ENCODE measurements at regions not wholly inside any gene's neighbourhood (a gene's known extent, or its start where the extent isn't known, plus 50 kb on each side); places are given as distances from the start of the nearest gene placed in this dataset.

DNA sequence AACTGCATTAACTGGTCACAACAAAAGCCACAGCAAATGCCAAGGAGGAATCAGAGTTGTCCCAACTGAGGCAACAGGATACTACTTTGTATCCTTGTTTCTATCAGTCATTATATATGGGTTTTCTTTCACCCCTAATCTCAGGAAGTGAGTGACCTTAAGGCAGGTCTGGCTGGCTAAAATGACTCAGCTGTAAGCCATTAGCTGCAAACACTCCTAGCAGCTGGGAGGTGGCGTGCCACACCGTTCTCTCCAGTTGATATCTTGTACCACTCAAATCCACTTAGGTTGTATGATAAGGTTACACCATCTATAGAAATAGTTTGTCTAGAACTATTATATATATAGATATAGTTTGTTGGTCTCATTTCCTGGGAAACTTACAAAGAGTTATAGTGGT, 171.1 kb upstream of the MC4R start:
- H3K4me3 ChIP-seq (replicated peaks in 1 of 3), result no peak overlapping the region
- H3K27ac ChIP-seq, result no peak overlapping the region
- TF ChIP-seq POLR2A (IDR thresholded peaks at IDR 0.05), result no peak
- 89 to 100% methylated on average over 2 of the region's 2 CpGs for WGBS, 2 donors
- no peaks in the 10 kb centered on the region for H3K27me3 ChIP-seq
- no peaks in the 10 kb centered on the region for H3K9me3 ChIP-seq
- intact Hi-C loops (cut with DNase I), result no loop called here
- H3K36me3 ChIP-seq, result no peaks in the 10 kb centered on the region
- no peaks in the 10 kb centered on the region for H3K4me1 ChIP-seq
- DNase-seq, result no peak

DNA sequence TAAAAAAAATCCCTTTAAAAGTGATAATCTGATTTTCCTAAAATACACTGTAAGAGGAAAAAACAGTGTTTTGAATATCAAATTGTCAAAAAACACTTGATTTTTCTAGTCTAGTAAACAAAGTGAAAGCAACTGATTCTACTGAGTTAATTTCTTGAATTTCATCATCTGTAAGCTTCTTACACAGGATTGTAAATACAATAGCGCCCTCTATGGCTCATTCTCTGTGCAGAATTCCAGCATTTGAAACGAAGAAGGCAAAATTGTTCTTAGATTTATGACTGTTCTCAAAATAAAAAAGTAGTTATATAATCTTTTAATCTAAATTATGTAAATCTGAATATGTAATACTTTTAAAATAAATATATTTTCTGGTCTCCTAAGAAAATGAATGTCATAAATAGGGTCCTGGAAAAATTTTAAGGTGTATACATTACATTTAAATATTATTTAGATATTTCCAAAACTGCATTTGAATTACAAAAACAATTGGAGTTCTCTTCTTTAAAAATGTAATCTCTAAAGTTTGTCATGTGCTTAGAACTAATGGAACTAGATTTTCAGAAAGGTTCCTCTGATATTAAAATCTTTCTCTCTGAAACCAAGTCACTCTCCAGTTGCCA, 176.9 kb upstream of the MC4R start:
- H3K27ac ChIP-seq, result no peak overlapping the region
- peak in 1 of 2 donors; percentile 13 for DNase-seq
- TF ChIP-seq, protein P1, sequence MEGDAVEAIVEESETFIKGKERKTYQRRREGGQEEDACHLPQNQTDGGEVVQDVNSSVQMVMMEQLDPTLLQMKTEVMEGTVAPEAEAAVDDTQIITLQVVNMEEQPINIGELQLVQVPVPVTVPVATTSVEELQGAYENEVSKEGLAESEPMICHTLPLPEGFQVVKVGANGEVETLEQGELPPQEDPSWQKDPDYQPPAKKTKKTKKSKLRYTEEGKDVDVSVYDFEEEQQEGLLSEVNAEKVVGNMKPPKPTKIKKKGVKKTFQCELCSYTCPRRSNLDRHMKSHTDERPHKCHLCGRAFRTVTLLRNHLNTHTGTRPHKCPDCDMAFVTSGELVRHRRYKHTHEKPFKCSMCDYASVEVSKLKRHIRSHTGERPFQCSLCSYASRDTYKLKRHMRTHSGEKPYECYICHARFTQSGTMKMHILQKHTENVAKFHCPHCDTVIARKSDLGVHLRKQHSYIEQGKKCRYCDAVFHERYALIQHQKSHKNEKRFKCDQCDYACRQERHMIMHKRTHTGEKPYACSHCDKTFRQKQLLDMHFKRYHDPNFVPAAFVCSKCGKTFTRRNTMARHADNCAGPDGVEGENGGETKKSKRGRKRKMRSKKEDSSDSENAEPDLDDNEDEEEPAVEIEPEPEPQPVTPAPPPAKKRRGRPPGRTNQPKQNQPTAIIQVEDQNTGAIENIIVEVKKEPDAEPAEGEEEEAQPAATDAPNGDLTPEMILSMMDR (IDR thresholded peaks at IDR 0.05), result peak; percentile 39 to 83 (median 66)
- TF ChIP-seq POLR2A (IDR thresholded peaks at IDR 0.05), result no peak
- no peak overlapping the region for H3K4me3 ChIP-seq (replicated peaks in 1 of 3)
- intact Hi-C loops (cut with DNase I), result no loop called here
- no peaks in the 10 kb centered on the region for H3K4me1 ChIP-seq
- H3K36me3 ChIP-seq, result no peaks in the 10 kb centered on the region
- H3K9me3 ChIP-seq, result no peaks in the 10 kb centered on the region
- H3K27me3 ChIP-seq, result no peaks in the 10 kb centered on the region
- 1 to 2% methylated on average over 2 of the region's 2 CpGs for WGBS, 2 donors

DNA sequence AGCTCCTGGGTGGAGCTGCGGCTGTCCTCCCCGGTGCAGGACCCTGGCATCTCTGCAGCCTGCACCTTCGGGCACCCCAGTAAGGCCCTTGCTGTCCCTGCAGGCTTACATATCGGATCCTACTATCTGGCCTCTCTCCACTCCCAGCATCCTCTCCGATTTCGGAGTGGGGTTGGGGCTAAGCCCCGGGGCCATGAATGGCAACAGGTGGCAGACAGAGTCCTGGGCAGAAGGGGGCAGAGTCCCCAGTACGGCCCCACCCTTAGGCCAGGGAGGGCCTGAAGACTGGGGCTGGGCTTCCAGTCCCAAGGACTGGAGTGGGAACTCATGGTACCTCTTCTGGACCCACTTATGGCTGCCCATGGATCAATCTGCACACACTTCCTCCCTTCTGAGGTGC, 180.4 kb upstream of the MC4R start:
- no peak for TF ChIP-seq POLR2A (IDR thresholded peaks at IDR 0.05)
- TF ChIP-seq, protein P1 (IDR thresholded peaks at IDR 0.05), result no peak
- H3K4me1 ChIP-seq, result no peaks in the 10 kb centered on the region
- H3K36me3 ChIP-seq, result no peaks in the 10 kb centered on the region
- no peak overlapping the region for H3K27ac ChIP-seq
- intact Hi-C loops (cut with DNase I), result loop anchor here (5.0 kb wide), 1 partner anchor 561 kb away; no protein-coding TSS in a partner anchor
- H3K9me3 ChIP-seq, result no peaks in the 10 kb centered on the region
- DNase-seq, result no peak
- WGBS, 2 donors, result 98 to 100% methylated on average over 1 to 8 of the region's 8 CpGs
- no peak overlapping the region for H3K4me3 ChIP-seq (replicated peaks in 1 of 3)
- no peaks in the 10 kb centered on the region for H3K27me3 ChIP-seq

DNA sequence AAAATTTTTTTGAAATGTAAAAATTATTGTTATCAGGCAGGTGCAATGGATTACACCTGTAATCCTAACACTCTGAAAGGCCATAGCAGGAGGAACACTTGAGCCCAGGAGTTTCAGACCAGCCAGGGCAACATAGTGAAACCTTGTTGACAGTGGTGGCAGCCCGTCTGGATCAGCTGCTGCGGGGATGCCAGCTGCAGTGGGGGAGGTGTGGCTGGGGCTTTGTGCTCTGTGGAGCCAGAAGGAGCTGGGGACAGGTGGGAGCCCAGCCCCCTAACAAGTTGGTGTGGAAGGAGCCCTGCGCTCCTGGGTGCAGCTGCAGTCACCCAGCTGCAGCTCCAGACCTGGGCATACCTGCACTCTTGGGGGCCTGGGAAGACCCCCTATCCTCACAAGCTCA, 182.4 kb upstream of the MC4R start:
- Histone ChIP-seq H3K36me3 (no peaks in the 10 kb centered on the region), H3K9me3 (no peaks in the 10 kb centered on the region), H3K4me1 (no peaks in the 10 kb centered on the region), H3K27me3 (no peaks in the 10 kb centered on the region), H3K4me3 (replicated peaks in 1 of 3) (no peak overlapping the region), H3K27ac (no peak overlapping the region)
- DNase-seq, result no peak
- intact Hi-C loops (cut with DNase I), result loop anchor here (5.0 kb wide), 1 partner anchor 563 kb away; no protein-coding TSS in a partner anchor
- 32 to 59% methylated on average over 2 to 3 of the region's 3 CpGs for whole genome bisulfite sequencing, 2 donors
- no peak for TF ChIP-seq POLR2A (IDR thresholded peaks at IDR 0.05)
- TF ChIP-seq, protein P1 (IDR thresholded peaks at IDR 0.05), result no peak

DNA sequence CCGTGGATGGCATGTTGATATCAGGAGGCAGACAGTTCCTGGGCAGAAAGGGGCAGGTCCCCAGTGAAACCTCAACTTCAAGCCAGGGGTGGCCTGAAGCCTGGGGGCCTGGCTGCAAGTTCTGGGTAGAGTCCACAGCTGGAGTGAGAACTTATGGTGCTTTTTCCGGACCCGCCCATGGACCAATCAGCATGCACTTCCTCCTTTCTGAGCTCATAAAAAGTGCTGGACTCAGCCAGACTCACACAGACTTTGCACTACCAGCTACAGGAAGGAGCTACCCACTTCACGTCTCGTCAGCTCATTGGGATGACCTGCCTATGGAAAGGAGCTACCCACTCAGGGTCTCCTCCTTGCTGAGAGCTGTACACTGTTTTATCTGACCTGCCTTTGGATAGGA, 183.1 kb upstream of the MC4R start:
- Histone ChIP-seq H3K27me3 (no peaks in the 10 kb centered on the region), H3K36me3 (no peaks in the 10 kb centered on the region), H3K4me3 (replicated peaks in 1 of 3) (no peak overlapping the region), H3K27ac (no peak overlapping the region), H3K9me3 (no peaks in the 10 kb centered on the region), H3K4me1 (no peaks in the 10 kb centered on the region)
- no peak for TF ChIP-seq POLR2A (IDR thresholded peaks at IDR 0.05)
- TF ChIP-seq, protein P1 (IDR thresholded peaks at IDR 0.05), result no peak
- 94 to 100% methylated on average over 2 to 5 of the region's 5 CpGs for WGBS, 2 donors
- intact Hi-C loops (cut with DNase I), result no loop called here
- DNase-seq, result no peak
